ENCODE measurements at regions not wholly inside any gene's neighbourhood (a gene's known extent, or its start where the extent isn't known, plus 50 kb on each side); places are given as distances from the start of the nearest gene placed in this dataset.

DNA sequence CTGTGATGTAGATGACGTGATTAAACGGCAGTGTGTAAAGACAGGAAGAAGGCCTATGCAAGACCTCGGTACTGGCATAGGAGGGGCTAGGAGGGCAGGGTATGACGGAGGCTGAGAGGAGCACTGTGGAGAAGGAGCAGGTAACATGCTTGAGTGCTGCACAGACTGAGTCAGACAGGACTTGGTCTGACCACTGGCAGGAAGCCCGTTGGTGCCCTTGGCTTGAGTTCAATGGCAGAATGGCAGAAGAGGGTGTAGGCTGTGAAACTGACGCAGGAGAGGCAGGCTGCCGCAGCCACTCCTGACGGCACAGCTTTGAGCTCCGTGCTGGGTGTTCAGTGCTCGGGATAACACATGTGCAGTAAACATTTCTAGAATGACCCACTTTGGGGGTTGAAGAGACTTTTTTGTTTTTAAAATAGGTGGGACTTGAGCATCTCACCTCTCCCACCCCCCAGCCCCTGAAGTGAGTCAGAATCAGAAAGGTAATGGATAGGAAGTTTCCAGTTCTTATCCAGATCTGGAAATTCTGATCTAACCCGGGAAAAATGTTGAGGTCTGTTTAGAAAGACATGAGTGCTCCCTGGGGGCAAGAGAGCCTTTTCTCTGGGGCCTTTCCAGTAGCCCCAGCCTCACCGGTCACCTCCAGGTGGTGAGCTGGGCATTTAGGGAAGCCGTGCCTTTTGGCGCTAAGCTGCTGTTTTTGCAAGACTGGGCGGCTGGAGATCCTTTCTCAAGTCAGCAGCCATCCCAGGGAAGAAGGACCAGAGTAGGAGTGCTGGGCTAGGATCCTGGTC, 126.4 kb downstream of the RPLP1 start:
- ATAC-seq: 0 out of 2 replicates have a peak, but pooled peaks have one; percentile 20
- no peaks in the 10 kb centered on the region for H3K36me3 ChIP-seq (ENCODE audit: control insufficient read depth, insufficient read depth, low read length)
- no peaks in the 10 kb centered on the region for H3K27me3 ChIP-seq (ENCODE audit: control insufficient read depth, insufficient read depth, low read length)
- DNase-seq (ENCODE audit: low read depth, low spot score): no peak
- intact Hi-C loops (cut with micrococcal nuclease; ENCODE audit: unreplicated experiment): loop anchor here (10.0 kb wide), 1 partner anchor 516 kb away; the partner anchor contains the start of gene TLE3
- no TSS peak for BruUV-seq (replicated peaks)
- in situ Hi-C loops (cut with HindIII; ENCODE audit: low pct_unique_long_range_greater_than_20kb, low sequenced_read_pairs): no loop called here
- ChIA-PET POLR2A (no interaction called here), CTCF (no interaction called here)
- H3K4me3 ChIP-seq (ENCODE audit: low read depth in 2 of 2, low read length in 2 of 2): no peak overlapping the region
- no peaks in the 10 kb centered on the region for H3K9me3 ChIP-seq (ENCODE audit: control insufficient read depth, insufficient read depth, low read depth, low read length)
- TF ChIP-seq TCF7L2 (IDR thresholded peaks at IDR 0.05; ENCODE audit: low read depth, low read length): no peak
- TF ChIP-seq POLR2AphosphoS5 (IDR thresholded peaks at IDR 0.05; ENCODE audit: low read depth, low read length): no peak
- TF ChIP-seq, protein P1, sequence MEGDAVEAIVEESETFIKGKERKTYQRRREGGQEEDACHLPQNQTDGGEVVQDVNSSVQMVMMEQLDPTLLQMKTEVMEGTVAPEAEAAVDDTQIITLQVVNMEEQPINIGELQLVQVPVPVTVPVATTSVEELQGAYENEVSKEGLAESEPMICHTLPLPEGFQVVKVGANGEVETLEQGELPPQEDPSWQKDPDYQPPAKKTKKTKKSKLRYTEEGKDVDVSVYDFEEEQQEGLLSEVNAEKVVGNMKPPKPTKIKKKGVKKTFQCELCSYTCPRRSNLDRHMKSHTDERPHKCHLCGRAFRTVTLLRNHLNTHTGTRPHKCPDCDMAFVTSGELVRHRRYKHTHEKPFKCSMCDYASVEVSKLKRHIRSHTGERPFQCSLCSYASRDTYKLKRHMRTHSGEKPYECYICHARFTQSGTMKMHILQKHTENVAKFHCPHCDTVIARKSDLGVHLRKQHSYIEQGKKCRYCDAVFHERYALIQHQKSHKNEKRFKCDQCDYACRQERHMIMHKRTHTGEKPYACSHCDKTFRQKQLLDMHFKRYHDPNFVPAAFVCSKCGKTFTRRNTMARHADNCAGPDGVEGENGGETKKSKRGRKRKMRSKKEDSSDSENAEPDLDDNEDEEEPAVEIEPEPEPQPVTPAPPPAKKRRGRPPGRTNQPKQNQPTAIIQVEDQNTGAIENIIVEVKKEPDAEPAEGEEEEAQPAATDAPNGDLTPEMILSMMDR (IDR thresholded peaks at IDR 0.05): no peak
- TF ChIP-seq, protein P2, sequence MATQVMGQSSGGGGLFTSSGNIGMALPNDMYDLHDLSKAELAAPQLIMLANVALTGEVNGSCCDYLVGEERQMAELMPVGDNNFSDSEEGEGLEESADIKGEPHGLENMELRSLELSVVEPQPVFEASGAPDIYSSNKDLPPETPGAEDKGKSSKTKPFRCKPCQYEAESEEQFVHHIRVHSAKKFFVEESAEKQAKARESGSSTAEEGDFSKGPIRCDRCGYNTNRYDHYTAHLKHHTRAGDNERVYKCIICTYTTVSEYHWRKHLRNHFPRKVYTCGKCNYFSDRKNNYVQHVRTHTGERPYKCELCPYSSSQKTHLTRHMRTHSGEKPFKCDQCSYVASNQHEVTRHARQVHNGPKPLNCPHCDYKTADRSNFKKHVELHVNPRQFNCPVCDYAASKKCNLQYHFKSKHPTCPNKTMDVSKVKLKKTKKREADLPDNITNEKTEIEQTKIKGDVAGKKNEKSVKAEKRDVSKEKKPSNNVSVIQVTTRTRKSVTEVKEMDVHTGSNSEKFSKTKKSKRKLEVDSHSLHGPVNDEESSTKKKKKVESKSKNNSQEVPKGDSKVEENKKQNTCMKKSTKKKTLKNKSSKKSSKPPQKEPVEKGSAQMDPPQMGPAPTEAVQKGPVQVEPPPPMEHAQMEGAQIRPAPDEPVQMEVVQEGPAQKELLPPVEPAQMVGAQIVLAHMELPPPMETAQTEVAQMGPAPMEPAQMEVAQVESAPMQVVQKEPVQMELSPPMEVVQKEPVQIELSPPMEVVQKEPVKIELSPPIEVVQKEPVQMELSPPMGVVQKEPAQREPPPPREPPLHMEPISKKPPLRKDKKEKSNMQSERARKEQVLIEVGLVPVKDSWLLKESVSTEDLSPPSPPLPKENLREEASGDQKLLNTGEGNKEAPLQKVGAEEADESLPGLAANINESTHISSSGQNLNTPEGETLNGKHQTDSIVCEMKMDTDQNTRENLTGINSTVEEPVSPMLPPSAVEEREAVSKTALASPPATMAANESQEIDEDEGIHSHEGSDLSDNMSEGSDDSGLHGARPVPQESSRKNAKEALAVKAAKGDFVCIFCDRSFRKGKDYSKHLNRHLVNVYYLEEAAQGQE (IDR thresholded peaks at IDR 0.05; ENCODE audit: insufficient read depth in 1 of 2, low read depth in 2 of 2, low read length in 1 of 2): no peak
- TF ChIP-seq SIN3A (IDR thresholded peaks at IDR 0.05; ENCODE audit: borderline replicate concordance, insufficient read depth, low read depth, low read length): no peak
- peaks cover 24% of the 10 kb centered on the region for H3K4me1 ChIP-seq (ENCODE audit: control insufficient read depth, insufficient read depth, low read length)
- H3K27ac ChIP-seq (ENCODE audit: low read length): peak overlapping the region; percentile 50; the same call in 1 of the 2 replicates

DNA sequence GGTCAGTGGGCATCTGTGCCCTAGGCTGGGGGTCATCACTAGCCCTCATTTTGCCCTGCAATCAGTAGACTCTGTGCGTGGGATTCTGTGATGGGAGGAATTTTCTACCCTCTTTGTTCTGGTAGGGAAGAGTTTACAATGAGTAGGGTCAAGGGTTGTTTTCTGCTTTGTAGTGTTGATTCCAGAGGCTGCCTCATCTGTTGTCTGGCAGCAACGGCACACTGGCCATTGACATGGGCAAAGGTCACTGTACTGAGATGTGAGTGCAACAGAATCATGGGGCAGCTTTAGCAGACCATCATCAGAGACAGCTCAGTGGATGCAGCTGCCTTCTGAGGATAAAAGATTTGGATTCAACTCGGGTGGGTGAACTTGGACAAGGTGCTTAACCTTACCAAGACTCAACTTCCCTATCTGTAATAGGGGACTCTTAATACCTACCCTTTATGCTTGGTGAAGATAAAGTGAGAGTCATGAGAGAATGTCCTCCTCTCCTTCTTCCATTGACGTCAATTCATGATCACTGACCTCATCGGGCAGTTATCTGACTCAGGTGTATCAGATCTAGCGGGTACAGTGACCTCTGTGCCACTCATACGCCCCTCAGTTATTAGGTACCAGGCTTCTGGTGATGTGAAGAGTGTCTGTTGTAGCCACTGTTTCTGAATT, 127.5 kb downstream of the RPLP1 start:
- DNase-seq (ENCODE audit: low read depth, low spot score) (no peak), ATAC-seq (no peak)
- no peak overlapping the region for H3K4me3 ChIP-seq (ENCODE audit: low read depth in 2 of 2, low read length in 2 of 2)
- in situ Hi-C loops (cut with HindIII; ENCODE audit: low pct_unique_long_range_greater_than_20kb, low sequenced_read_pairs) (no loop called here), intact Hi-C loops (cut with micrococcal nuclease; ENCODE audit: unreplicated experiment) (loop anchor here (10.0 kb wide), 1 partner anchor 515 kb away; the partner anchor contains the start of gene TLE3)
- H3K9me3 ChIP-seq (ENCODE audit: control insufficient read depth, insufficient read depth, low read depth, low read length): no peaks in the 10 kb centered on the region
- no peak overlapping the region; the same call in 1 of the 2 replicates for H3K27ac ChIP-seq (ENCODE audit: low read length)
- no peaks in the 10 kb centered on the region for H3K27me3 ChIP-seq (ENCODE audit: control insufficient read depth, insufficient read depth, low read length)
- H3K4me1 ChIP-seq (ENCODE audit: control insufficient read depth, insufficient read depth, low read length): peaks cover 24% of the 10 kb centered on the region
- CTCF ChIA-PET: no interaction called here
- BruUV-seq (replicated peaks): no TSS peak
- TF ChIP-seq POLR2AphosphoS5 (IDR thresholded peaks at IDR 0.05; ENCODE audit: low read depth, low read length): no peak
- TF ChIP-seq, protein P2 (IDR thresholded peaks at IDR 0.05; ENCODE audit: insufficient read depth in 1 of 2, low read depth in 2 of 2, low read length in 1 of 2): no peak
- no peak for TF ChIP-seq TCF7L2 (IDR thresholded peaks at IDR 0.05; ENCODE audit: low read depth, low read length)
- TF ChIP-seq, protein P1 (IDR thresholded peaks at IDR 0.05): no peak
- TF ChIP-seq SIN3A (IDR thresholded peaks at IDR 0.05; ENCODE audit: borderline replicate concordance, insufficient read depth, low read depth, low read length): no peak
- H3K36me3 ChIP-seq (ENCODE audit: control insufficient read depth, insufficient read depth, low read length): no peaks in the 10 kb centered on the region
- POLR2A ChIA-PET: no interaction called here
